Breast epithelium (tissue), 4 donors: ENCODE measurements at regions not wholly inside any gene's neighbourhood (a gene's known extent, or its start where the extent isn't known, plus 50 kb on each side); places are given as distances from the start of the nearest gene placed in this dataset.

ENCODE experiments used
- DNase-seq, 2 donors: peaks; one replicate each; pipeline ENCODE4 v3.0.0-alpha.2; 2019; ENCODE audit warnings: low spot score in 2 of 2
- H3K27ac ChIP-seq, 2 donors: fragments of 200-600 bp; sonication (generic) in 1 of 2; one replicate each; pipeline ENCODE4 v1.5.1; 2016 to 2019; ENCODE audit warnings: mild to moderate bottlenecking in 1 of 2
- H3K27me3 ChIP-seq, 2 donors: fragments of 200-600 bp; sonication (generic) in 1 of 2; one replicate each; pipeline versions ENCODE4 v1.5.1 to v1.6.0; 2017 to 2019; ENCODE audit warnings: control low read depth in 1 of 2, mild to moderate bottlenecking in 1 of 2
- H3K36me3 ChIP-seq: fragments of 200-600 bp; one replicate; pipeline ENCODE4 v1.5.1; 2019
- H3K4me1 ChIP-seq, 2 donors: fragments of 200-600 bp; sonication (generic); one replicate each; pipeline ENCODE4 v1.5.1; 2016 to 2019; ENCODE audit warnings: control low read depth in 1 of 2
- H3K4me3 ChIP-seq, 3 donors: fragments of 200-600 bp; sonication (generic); 1 replicate in 2 of 3; 2 replicates in 1 of 3; pipeline ENCODE4 v1.5.1; 2016 to 2019; ENCODE audit warnings: mild to moderate bottlenecking in 3 of 3, moderate library complexity in 2 of 3
- H3K9me3 ChIP-seq, 2 donors: fragments of 200-600 bp; sonication (generic) in 1 of 2; one replicate each; pipeline ENCODE4 v1.5.1; 2016 to 2019; ENCODE audit warnings: control low read depth in 1 of 2
- CTCF ChIP-seq, 3 donors: fragments of 450-650 bp; IDR thresholded peaks; one replicate each; pipeline ENCODE4 v1.5.1; 2016 to 2017; ENCODE audit warnings: antibody characterized with exemption in 3 of 3, mild to moderate bottlenecking in 3 of 3, moderate library complexity in 3 of 3
- POLR2A ChIP-seq: fragments of 450-650 bp; IDR thresholded peaks from one replicate; pipeline ENCODE4 v1.6.1; 2016; ENCODE audit warnings: antibody characterized with exemption, mild to moderate bottlenecking, moderate library complexity
- POLR2AphosphoS5 ChIP-seq, 3 donors: sonication (generic); formaldehyde crosslinking; IDR thresholded peaks; one replicate each; pipeline ENCODE4 v1.6.1; 2017; ENCODE audit warnings: antibody characterized with exemption in 3 of 3
- intact Hi-C: fragments of 100-400 bp; cut with DNase I; formaldehyde crosslinking; loops from one replicate; pipeline ENCODE4 v1.15.1; 2023; ENCODE audit warnings: low total_unique reads

GRCh38 chr16:63461248-63461841 lies 1425.1 kb upstream of the CDH8 start:
- no peak for TF ChIP-seq POLR2A
- TF ChIP-seq CTCF (IDR thresholded peaks at IDR 0.05) = peak in 1 of 3 donors; percentile 24
- DNase-seq = no peak
- intact Hi-C loops = no loop called here

DNA sequence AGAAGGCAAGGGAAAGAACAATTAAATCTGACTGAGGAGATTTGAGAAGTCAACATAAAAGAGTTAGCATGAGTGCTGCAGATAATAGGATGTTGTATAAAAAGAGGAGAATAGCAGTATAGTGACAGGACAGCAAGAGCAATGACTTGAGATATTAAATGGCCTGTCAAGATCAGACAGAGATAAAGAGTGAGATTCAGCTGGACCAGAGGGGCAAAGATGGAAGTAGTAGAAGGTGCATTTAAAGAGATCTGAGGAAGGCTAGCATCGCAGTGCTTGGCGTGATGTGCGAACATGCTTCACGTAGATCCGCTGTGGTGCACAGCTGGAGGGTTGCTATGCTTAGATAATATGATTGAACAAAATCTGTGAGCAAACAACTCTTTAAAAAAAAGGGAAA lies 1422.6 kb upstream of the CDH8 start:
- no peak for DNase-seq
- H3K4me3 ChIP-seq = no peak overlapping the region
- no peaks in the 10 kb centered on the region for H3K36me3 ChIP-seq
- TF ChIP-seq POLR2AphosphoS5 (IDR thresholded peaks at IDR 0.05) = no peak
- TF ChIP-seq POLR2A = no peak
- no peak for TF ChIP-seq CTCF (IDR thresholded peaks at IDR 0.05)
- H3K4me1 ChIP-seq = no peaks in the 10 kb centered on the region
- H3K27ac ChIP-seq = no peak overlapping the region
- H3K27me3 ChIP-seq = no peaks in the 10 kb centered on the region
- no peaks in the 10 kb centered on the region for H3K9me3 ChIP-seq
- intact Hi-C loops = no loop called here

More at GRCh38 chr16:63461248-63461841, 1425.1 kb upstream of the CDH8 start:
- H3K27me3 ChIP-seq = no peaks in the 10 kb centered on the region
- no peaks in the 10 kb centered on the region for H3K4me1 ChIP-seq
- no peaks in the 10 kb centered on the region for H3K36me3 ChIP-seq
- no peak overlapping the region for H3K27ac ChIP-seq
- no peaks in the 10 kb centered on the region for H3K9me3 ChIP-seq
- no peak overlapping the region for H3K4me3 ChIP-seq

GRCh38 chr16:63457869-63458268 lies 1421.6 kb upstream of the CDH8 start:
- intact Hi-C loops = no loop called here
- no peak overlapping the region for H3K27ac ChIP-seq
- no peak for DNase-seq
- no peak for TF ChIP-seq POLR2A
- no peak for TF ChIP-seq POLR2AphosphoS5 (IDR thresholded peaks at IDR 0.05)
- TF ChIP-seq CTCF (IDR thresholded peaks at IDR 0.05) = no peak
- no peaks in the 10 kb centered on the region for H3K36me3 ChIP-seq
- no peak overlapping the region for H3K4me3 ChIP-seq
- no peaks in the 10 kb centered on the region for H3K9me3 ChIP-seq
- H3K4me1 ChIP-seq = no peaks in the 10 kb centered on the region
- H3K27me3 ChIP-seq = no peaks in the 10 kb centered on the region

DNA sequence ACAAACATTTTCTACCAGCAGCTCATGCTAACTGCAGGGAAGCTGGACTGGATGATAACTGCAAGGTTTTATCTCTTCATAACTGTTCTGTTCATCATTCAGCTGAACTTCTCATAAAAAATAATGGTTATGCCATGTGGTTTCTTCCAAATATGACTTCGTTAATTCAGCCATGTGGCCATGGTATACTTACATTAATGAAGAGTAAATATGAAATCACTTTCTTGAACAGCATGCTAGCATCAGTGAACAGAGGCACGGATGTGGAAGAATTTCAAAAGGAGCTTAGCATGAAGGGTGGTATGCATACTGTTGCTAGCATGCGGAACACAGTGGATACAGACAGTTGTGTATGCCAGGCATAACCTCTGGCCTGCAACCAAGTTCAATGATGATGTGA lies 1417.0 kb upstream of the CDH8 start:
- H3K27me3 ChIP-seq = no peaks in the 10 kb centered on the region
- no peak for DNase-seq
- no peak for TF ChIP-seq POLR2A
- TF ChIP-seq POLR2AphosphoS5 (IDR thresholded peaks at IDR 0.05) = no peak
- TF ChIP-seq CTCF (IDR thresholded peaks at IDR 0.05) = no peak
- H3K9me3 ChIP-seq = no peaks in the 10 kb centered on the region
- H3K4me1 ChIP-seq = no peaks in the 10 kb centered on the region
- H3K36me3 ChIP-seq = no peaks in the 10 kb centered on the region
- H3K4me3 ChIP-seq = no peak overlapping the region
- no peak overlapping the region for H3K27ac ChIP-seq
- intact Hi-C loops = no loop called here

- intact Hi-C loops = no loop called here
- Histone ChIP-seq H3K9me3 (no peaks in the 10 kb centered on the region), H3K4me3 (no peak overlapping the region), H3K27me3 (no peaks in the 10 kb centered on the region), H3K27ac (no peak overlapping the region), H3K36me3 (no peaks in the 10 kb centered on the region), H3K4me1 (no peaks in the 10 kb centered on the region)
- TF ChIP-seq POLR2AphosphoS5 (IDR thresholded peaks at IDR 0.05) = no peak
- TF ChIP-seq CTCF (IDR thresholded peaks at IDR 0.05) = no peak
- TF ChIP-seq POLR2A = no peak
- DNase-seq = no peak
These were observed 1410.9 kb upstream of the CDH8 start for GRCh38 chr16:63447121-63447520.
